NCI-H2196 (cell line): ENCODE measurements at regions not wholly inside any gene's neighbourhood (a gene's known extent, or its start where the extent isn't known, plus 50 kb on each side); places are given as distances from the start of the nearest gene placed in this dataset.

Source experiments
- DNase-seq: peaks from one replicate; lab custom pipeline; 2025; ENCODE audit not compliant: unreplicated experiment; lab: John Stamatoyannopoulos, UW

GRCh38 chr2:118622913-118623312 is 224.5 kb downstream of the EN1 start:
- DNase-seq = no peak

DNA sequence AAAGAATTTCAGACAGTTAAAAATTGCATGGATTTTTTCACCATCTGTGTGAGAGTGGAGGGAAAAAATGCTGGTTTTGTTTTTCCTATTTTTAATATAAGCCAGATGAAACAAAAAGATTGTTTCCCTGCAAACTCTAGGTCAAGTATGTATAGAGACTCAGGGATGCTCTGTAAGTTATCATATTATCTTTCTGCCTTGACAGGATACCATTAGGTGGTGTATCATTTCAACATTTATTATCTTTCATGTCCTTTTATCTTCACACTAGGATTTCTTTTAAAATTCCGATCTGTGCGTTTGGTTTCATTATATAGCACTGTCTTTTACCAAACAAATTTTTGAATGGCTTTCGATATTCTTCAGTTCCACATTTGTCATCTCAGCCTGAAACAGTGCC is 225.3 kb downstream of the EN1 start:
- DNase-seq = no peak

DNA sequence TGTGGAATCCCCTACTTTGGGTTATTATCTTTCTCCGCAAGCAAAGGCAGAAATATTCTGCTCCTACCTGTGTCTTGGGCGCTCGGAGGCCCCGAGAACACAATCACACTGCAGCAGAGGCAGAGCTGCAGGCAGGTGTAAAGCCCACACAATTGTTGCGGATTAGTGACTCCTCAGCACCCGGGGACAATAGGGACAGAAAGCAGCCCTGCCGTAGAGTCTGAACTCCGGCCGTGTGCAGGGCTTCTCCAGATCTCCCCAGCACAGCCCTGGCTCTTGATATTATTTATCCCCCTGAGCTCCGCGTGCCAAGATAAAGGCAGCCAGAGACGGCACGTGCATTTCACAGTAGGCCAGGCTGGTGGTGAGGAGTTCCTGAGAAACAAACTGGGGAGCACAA is 229.2 kb downstream of the EN1 start:
- DNase-seq = no peak

DNA sequence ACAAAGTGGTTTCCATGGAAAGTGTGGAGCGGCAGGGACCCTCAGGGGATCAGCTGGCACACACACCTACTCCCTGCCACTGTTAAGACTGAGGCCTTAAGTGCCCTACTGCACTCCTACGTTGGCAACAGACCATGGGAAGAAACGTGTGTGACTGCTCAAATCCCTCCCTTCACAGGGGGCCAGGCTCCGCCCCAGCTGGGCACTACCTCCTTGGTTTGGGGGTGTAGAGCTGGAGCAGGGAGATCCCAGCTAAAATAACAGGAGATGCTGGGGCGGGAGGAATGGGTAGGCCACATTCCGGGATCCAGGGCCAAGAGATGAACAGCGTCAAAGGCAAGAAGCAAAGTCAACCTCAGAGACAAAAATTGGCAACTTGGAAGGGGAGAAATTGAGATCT is 231.0 kb downstream of the EN1 start:
- no peak for DNase-seq

DNA sequence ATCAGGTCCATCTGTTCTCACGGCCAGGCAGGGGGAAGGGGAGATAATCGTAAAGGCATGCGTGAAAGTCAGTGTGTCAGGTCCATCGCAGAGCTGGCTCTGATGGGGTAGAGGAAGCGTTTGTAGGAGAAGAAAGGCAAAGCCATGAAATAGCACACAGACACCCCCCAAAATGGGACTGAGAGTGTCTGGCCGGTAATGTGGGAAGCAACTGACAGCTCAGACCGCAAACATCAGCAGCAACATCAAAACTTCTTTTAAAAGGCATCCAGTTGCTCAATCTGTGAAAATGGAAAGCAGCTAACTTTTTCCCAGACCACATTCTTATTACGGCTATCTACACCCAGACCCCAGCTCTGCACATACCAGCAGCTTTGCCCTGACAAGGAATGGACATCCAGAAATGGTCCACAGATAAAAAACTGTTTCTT is 232.6 kb downstream of the EN1 start:
- no peak for DNase-seq

GRCh38 chr2:118613737-118614136 is 233.7 kb downstream of the EN1 start:
- DNase-seq = no peak

DNA sequence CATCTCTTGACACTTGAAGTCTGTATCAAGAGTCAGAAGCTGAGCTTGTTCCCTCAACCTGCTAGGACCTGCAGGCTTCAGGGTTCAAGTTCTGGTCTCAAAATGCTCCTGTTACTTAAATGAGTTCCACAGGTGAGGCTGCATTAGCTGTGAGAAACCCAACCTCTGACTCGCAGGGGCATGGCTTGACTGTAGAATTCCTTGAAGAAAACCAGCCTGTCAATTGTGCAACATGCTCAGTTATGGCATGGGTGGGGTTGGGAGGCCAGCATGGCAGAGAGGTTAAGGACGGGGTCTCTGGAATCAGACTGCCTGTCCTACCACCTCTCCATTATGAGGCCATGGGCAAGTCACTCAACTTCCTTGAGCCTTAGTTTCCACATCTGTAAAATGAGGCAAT is 235.8 kb downstream of the EN1 start:
- DNase-seq = no peak

DNA sequence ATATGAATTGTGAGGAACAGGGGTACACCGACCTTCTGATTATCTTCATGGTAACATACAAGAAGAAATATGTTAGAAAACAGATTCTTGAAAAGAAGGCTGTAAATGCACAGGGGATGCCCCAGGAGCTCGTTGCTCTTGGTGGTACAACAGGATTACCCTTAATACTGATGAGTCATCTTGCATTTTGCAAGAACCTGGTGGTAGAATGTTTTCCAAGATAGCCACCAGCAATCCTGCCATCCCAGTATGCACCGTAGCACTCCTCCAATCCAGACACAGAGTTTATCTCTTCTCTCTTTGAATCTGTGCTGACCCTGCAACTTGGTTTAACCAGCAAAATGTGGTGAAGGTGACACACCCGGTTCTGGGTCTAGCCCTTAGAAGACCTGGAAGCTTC is 238.3 kb downstream of the EN1 start:
- DNase-seq = no peak

DNA sequence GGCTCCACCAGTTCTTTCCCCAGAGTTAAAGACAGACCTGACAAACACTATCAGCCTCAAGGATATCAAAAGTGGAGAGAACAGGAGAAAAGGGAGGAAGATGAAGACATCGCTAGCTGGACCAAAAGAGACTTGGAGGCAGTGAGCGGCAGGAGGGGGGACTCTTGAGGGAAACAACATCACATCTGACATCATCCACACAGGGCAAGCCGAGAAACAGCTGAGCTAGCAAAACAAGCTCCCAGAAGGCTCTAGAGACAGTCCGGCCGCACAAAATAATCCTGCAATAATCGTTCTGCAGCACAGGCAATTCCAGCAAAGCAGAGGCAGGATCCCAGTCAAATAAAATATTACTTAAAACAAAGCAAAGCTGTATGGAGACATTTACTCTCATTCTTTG is 239.8 kb downstream of the EN1 start:
- DNase-seq = no peak

DNA sequence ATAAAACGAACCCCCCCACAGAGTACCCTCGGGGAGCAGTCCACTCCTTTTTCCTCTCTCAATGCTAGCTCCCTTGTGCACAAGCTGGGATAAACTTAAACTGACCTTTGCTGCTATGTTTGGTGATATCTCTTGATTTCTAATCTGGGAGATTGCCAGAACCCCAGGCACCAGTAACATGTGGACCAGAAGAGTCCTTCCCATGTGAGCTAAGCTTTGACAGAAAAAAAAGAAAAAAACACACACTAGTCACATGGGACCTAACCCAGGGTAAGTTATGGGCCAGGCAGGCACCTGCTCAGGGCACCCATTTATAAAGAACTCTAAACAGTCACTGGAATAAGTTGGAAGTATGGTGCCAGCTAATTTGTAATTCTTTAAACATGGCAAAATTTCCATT is 242.6 kb downstream of the EN1 start:
- DNase-seq = no peak

- DNase-seq = no peak
Observed at GRCh38 chr2:118604371-118604770, 243.1 kb downstream of the EN1 start.

DNA sequence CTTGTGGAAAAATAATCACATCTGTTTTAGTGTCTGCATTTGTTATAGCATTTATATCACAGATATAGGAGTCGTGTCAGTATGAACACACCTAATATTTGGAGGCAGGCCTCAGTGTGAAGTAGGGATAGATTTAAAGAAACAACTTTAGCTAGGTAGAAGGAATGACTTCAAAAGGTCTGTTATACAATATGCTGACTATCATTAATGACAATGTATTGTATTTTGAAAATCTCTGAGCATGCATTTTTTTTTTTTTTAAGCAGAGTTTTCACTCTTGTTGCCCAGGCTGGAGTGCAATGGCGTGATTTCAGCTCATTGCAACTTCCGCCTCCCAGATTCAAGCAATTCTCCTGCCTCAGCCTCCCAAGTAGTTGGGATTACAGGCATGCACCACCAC is 248.3 kb downstream of the EN1 start:
- DNase-seq = no peak

DNA sequence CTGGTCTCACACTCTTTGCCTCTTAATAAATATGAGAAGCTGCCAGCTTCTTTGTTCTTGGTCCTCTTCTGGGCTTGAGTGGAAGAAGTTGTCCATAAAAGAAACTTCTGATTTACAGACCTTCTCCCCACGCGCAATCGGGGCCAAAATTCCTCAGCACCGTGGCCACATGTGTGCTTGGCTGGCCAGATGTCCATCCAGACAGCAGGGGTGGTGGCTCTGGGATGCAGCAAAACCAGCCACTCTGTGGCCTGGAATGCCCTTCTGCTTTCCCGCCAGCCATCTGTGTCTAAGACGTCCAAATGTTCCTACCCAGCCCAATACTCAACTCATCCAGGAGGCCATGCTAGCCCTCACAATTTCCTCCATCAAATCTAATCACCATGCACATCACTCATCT is 250.8 kb downstream of the EN1 start:
- DNase-seq = no peak

- no peak for DNase-seq
Observed at GRCh38 chr2:118593257-118593656, 254.2 kb downstream of the EN1 start.

DNA sequence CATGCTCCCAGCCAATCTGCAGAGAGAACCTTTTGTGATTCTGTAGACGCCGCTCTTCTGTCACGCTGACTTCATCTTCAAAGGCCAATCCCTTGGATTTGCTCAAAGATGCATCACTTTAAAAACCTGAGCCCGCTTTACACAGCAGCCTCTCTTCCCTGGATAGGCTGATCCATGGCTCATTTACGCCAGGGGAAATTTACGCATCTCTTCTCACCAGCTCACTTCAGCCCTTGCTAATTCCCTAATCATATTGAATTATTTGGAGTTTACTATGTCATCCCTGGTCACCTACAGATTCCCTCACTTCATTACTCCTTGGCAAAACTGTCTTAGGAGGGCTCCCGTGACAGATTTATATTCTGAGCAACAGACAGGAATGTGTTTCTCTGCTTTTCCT is 256.2 kb downstream of the EN1 start:
- no peak for DNase-seq

DNA sequence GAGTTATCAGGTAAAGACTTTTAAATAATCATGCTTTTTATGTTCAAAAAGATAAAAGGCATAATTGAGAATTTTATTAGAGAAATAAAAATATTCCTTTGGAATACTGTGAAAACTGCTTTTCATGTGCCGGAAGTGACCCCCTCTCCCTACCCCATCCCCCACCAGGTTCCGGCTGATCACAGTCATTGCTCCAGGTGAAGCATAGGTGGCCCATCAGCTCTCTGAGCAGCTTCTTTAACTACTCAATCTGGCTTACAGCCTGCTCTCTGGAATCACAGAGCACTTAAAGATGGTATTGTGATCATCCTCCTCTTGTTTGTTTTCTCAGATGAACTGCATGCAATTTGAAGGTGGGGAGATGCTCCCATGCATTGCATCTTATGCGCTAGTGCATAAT is 257.7 kb downstream of the EN1 start:
- DNase-seq = no peak

- DNase-seq = no peak
Observed at GRCh38 chr2:118588850-118589249, 258.6 kb downstream of the EN1 start.

DNA sequence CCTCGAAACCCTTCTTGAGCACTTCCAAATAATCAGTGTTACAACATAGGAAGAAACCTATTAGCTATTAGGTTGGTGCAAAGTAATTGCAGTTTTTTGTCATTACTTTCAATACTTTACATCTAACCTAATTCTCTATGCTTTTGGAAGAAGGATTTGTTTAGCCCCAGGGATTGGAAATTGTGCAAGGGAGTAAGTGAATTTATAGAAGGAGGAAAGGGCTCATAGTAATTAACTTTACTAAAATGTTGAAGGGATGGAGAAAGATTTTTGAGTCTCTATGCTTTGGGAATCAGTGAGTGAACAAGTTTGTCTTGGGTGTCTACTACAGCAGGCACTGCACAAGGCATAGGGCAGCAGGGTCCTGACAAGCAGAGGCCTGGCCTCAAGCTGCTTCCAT is 261.1 kb downstream of the EN1 start:
- DNase-seq = no peak

DNA sequence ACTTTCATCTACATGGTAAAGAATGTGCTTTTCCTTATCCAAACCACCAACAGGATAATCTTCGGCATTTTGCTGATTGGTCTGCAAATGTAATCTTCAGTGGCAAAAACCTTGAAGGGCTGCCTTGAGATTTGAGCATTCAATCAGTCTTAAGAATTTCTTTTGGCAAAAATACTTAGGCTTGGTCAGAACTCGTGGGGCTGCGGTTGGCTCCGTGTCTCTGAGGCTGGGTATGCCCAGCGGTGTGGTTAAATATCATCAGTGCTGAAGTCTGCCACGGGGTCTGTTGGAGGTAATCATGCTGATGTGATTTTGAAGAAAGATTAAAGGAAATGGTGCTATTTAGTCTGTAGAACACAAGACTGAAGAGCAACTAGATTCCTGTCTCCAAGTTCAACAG is 262.6 kb downstream of the EN1 start:
- no peak for DNase-seq

DNA sequence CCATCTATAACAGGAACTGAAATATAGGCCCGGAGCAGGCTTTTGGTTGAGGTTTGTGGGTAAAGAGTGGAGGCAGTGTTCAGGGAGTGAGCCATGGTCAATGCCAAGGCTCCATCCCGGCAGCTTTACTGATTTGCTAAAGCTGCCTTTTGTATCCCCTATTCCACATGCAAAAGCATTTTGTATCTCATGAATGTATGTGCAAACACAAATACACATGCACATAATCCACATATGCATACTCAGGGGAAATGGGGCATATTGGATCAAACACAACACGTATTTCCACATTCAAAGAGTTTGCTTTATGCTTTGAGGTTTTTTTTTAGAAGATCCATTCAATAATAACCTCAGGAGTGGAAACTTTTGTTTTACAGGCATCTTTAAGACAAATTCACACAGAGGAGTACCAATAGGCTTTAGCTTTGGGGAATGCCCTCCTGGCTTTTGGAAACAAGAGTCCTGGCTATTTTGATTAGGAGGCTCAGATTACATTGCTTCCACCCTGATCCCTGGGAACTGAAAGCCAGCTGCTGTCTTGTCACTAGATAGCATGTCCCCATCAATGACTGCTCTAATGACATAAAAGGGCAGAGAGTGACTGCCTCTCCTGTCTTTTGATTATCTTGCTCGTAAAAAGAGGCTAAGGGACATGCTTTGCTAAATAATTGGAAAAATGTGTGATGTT is 263.2 kb downstream of the EN1 start:
- no peak for DNase-seq

DNA sequence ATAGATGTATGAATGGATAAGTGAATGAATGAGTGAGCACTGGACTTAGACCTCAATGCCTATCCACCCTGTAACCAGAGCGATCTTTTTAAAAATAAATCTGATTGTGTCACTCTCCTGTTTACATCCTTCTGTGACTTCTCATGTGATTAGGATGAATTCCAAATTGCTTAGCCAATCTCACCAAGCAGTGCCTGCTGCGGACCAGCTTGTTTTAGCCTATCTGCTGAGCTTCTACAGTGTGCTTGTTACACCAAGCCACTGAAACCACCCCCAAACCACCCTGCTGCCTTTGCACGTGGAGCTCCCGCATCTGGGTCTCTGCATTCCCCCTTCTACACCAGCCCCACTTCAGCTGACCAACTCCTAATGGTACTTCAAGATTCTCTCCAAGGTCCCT is 265.4 kb downstream of the EN1 start:
- no peak for DNase-seq

GRCh38 chr2:118580651-118581050 is 266.8 kb downstream of the EN1 start:
- no peak for DNase-seq

GRCh38 chr2:118580107-118580506 is 267.3 kb downstream of the EN1 start:
- DNase-seq = no peak

DNA sequence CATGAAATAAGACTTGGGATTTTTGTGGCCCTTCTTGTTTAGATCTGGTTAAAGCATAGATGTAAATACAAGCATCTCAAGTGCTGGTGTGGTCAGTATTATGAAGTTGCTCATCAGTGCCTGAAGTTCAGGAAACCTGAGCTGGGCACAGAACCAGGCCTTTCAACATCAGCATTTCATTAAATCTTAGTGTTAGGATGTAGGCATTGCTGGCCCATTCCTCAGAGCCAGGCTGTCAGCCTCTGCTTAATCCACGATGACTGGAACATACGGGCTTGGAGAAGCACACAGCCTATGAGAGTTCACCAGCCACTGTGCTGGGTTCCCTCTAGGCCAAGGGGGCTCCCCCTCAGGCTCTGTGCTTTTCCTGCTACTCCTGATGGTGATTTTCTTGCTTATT is 270.2 kb downstream of the EN1 start:
- DNase-seq = no peak
